Psoas muscle (tissue), 7 donors: ENCODE measurements at regions not wholly inside any gene's neighbourhood (a gene's known extent, or its start where the extent isn't known, plus 50 kb on each side); places are given as distances from the start of the nearest gene placed in this dataset.

Experiments
- ATAC-seq, 4 donors: fragments of 200-7000 bp; cut with Tn5 transposase; one replicate each; pipeline ENCODE4 v1.9.1; 2020; ENCODE audit warnings: moderate library complexity in 3 of 4, mild to moderate bottlenecking in 2 of 4
- DNase-seq, 2 donors: peaks; one replicate each; pipeline ENCODE4 v3.0.0-alpha.2; 2020
- H3K27ac ChIP-seq: fragments of 200-600 bp; one replicate; pipeline ENCODE4 v1.8.0; 2022
- H3K27me3 ChIP-seq, 3 donors: fragments of 200-600 bp in 1 of 3; one replicate each; pipeline versions ENCODE4 v1.6.1 to v1.8.0; 2013 to 2022; ENCODE audit warnings: low read length in 2 of 3, mild to moderate bottlenecking in 2 of 3, moderate library complexity in 1 of 3; ENCODE audit not compliant: insufficient read depth in 3 of 3
- H3K36me3 ChIP-seq, 2 donors: fragments of 200-600 bp in 1 of 2; one replicate each; pipeline versions ENCODE4 v1.6.1 to v1.8.0; 2013 to 2022; ENCODE audit warnings: low read depth in 1 of 2, mild to moderate bottlenecking in 1 of 2, moderate library complexity in 1 of 2; ENCODE audit not compliant: insufficient read depth in 1 of 2
- H3K4me1 ChIP-seq: fragments of 200-600 bp; one replicate; pipeline ENCODE4 v1.8.0; 2022
- H3K4me3 ChIP-seq: fragments of 200-600 bp; one replicate; pipeline ENCODE4 v1.8.0; 2022; ENCODE audit warnings: mild to moderate bottlenecking
- H3K9me3 ChIP-seq: fragments of 200-600 bp; one replicate; pipeline ENCODE4 v1.8.0; 2022
- WGBS, 3 donors: extraction: QIAGEN DNeasy Blood & Tissue Kit; methylation state at CpG; one replicate each; pipeline versions ENCODE4 v1.1.6 to v1.1.7; 2013; 5-methylcytosine and 5-hydroxymethylcytosine counted together
- intact Hi-C, 2 donors: fragments of 100-400 bp; cut with DNase I; formaldehyde crosslinking; loops; one replicate each; pipeline versions ENCODE4 v1.11.0 to v1.14.2; 2022
- TF ChIP-seq, protein P1 (sequence below): fragments of 200-600 bp; IDR thresholded peaks from one replicate; pipeline ENCODE4 v1.8.0; 2022; ENCODE audit warnings: antibody characterized with exemption
- donor health status: healthy with polysubstance abuse.
- donor health status: DM: no; HTN: no; CAD: no; lungs with moderate emphysema.
- donor health status: Bipolar disorder and iron deficiency.
- donor health status: healthy.
- donor health status: DM: yes; HTN: yes; CAD: no.
- donor health status: DM: no; HTN: no; CAD: no.
- donor health status: DM: yes; HTN: yes; CAD: no.

DNA sequence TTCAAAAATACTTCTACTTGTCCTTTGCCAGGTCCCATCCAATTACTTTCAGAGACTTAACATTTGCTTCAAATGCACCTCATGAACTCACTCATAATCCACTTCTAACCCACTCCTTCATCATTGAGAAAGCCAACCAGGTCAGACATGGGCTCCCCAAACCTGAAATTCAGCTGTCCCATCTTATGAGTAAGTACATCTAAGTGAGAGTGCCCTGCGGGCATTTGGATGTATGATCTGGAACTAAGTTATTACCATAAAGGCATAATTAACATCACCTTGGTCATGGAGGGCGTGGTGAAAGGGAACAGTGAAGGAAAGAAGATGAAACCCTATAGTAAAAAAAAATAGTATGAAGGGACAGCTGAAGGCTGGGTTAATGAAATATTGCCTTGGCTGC, 896.8 kb downstream of the C6orf118 start:
- ATAC-seq = no peak
- WGBS, 3 donors = 65 to 85% (median 65%) methylated on average over 2 of the region's 2 CpGs
- TF ChIP-seq, protein P1, sequence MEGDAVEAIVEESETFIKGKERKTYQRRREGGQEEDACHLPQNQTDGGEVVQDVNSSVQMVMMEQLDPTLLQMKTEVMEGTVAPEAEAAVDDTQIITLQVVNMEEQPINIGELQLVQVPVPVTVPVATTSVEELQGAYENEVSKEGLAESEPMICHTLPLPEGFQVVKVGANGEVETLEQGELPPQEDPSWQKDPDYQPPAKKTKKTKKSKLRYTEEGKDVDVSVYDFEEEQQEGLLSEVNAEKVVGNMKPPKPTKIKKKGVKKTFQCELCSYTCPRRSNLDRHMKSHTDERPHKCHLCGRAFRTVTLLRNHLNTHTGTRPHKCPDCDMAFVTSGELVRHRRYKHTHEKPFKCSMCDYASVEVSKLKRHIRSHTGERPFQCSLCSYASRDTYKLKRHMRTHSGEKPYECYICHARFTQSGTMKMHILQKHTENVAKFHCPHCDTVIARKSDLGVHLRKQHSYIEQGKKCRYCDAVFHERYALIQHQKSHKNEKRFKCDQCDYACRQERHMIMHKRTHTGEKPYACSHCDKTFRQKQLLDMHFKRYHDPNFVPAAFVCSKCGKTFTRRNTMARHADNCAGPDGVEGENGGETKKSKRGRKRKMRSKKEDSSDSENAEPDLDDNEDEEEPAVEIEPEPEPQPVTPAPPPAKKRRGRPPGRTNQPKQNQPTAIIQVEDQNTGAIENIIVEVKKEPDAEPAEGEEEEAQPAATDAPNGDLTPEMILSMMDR = no peak
- Histone ChIP-seq H3K9me3 (no peaks in the 10 kb centered on the region), H3K27ac (no peak overlapping the region), H3K27me3 (no peaks in the 10 kb centered on the region), H3K4me1 (no peaks in the 10 kb centered on the region), H3K4me3 (no peak overlapping the region), H3K36me3 (no peaks in the 10 kb centered on the region)
- intact Hi-C loops = no loop called here
- DNase-seq = no peak

DNA sequence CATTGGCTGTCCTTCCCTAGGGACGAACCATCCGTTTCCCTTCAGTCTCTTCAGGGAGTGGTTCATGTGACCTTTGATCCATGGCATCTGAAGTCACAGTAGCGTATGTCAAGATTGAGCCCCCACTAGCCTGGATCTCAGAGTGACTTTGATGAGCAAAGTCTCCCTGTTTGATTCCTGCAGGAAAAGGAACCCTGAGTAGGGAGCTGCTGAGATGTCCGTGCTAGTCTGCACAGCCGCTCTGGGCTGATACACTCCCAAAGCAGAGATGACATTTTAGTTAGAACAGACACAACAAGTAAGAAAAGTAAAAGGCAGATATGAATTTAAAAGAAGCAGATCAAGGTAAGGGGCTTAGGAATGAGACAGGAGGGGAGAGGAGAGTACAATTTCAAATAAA, 899.4 kb downstream of the C6orf118 start:
- no peak overlapping the region for H3K27ac ChIP-seq

DNA sequence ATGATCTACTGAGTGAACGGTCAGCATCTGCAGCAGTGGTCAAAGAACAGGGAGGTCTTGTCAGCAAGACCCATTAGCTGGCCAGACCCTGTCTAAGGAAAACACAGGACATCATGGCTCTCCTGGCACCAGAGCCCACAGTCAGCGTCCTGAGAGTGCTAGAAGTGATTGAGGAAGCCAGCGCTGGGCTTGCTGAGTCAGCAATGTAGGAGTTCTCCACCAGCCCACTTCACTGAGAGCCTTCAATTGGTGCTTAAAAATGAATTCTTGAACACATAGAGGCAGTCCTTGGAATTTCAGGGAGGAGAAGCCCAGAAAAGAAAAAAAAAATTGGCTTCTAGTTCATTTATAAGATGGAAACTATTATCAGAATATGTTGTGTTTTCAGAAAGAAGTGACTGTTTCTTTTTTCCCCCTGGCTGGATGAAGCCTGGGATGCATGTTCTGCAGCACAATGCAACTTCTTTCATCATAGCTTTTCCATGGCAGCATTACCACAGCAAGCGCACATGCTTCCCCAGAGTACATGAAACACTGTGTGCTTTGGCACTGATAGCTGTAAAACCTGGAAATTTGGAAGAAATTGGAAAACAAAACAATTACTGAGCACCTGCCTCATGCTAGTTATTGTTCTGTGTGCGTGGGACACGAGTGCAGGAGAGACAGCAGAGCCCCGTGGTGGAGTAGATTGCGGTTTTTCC, 899.9 kb downstream of the C6orf118 start:
- no peak for ATAC-seq

More for the DNA sequence above, 899.4 kb downstream of the C6orf118 start:
- Histone ChIP-seq H3K9me3 (no peaks in the 10 kb centered on the region), H3K4me3 (no peak overlapping the region), H3K4me1 (no peaks in the 10 kb centered on the region), H3K27me3 (no peaks in the 10 kb centered on the region), H3K36me3 (no peaks in the 10 kb centered on the region)
- TF ChIP-seq, protein P1 = no peak
- no peak for DNase-seq
- ATAC-seq = no peak
- intact Hi-C loops = no loop called here
- WGBS, 3 donors = 64 to 75% (median 66%) methylated on average over 5 of the region's 5 CpGs

DNA sequence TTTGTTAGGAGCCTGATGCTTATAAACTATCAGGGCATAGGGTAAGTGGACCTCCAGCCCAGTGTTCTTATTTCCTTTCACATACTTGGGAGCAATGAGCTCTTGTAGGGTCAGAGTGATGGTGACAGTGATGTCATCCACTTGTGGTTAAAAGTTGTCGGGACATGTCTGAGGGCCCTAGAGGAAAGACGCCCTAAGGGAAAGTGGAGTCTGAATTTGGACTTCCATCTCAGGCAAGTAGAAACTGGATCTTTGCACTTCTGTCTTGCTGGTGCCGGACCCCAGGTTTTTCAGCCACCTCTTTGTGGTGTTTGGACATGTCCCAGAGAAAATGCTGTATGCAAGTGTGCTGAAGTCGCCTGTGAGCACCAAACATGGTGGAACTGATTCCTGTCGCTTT, 900.5 kb downstream of the C6orf118 start:
- H3K4me3 ChIP-seq = no peak overlapping the region
- H3K4me1 ChIP-seq = no peaks in the 10 kb centered on the region
- WGBS, 3 donors = 92 to 95% (median 92%) methylated on average over 5 of the region's 5 CpGs
- H3K36me3 ChIP-seq = no peaks in the 10 kb centered on the region
- no peaks in the 10 kb centered on the region for H3K27me3 ChIP-seq
- TF ChIP-seq, protein P1 = no peak
- intact Hi-C loops = no loop called here
- ATAC-seq (no peak), DNase-seq (no peak)
- no peak overlapping the region for H3K27ac ChIP-seq
- H3K9me3 ChIP-seq = no peaks in the 10 kb centered on the region

More for the DNA sequence above, 899.9 kb downstream of the C6orf118 start:
- intact Hi-C loops = no loop called here
- TF ChIP-seq, protein P1 = no peak
- Histone ChIP-seq H3K4me3 (no peak overlapping the region), H3K9me3 (no peaks in the 10 kb centered on the region), H3K27me3 (no peaks in the 10 kb centered on the region), H3K27ac (no peak overlapping the region), H3K36me3 (no peaks in the 10 kb centered on the region), H3K4me1 (no peaks in the 10 kb centered on the region)
- no peak for DNase-seq
- 64 to 67% (median 64%) methylated on average over 8 of the region's 8 CpGs for WGBS, 3 donors
